Renal pelvis (tissue), 1 donor: ENCODE measurements at regions not wholly inside any gene's neighbourhood (a gene's known extent, or its start where the extent isn't known, plus 50 kb on each side); places are given as distances from the start of the nearest gene placed in this dataset.
"Not testable (repeated sequence)": the region's sequence is repeated elsewhere in the genome, so short reads cannot be mapped to it uniquely, and the experiment has no call there.

Experiments used
- DNase-seq: peaks from one replicate; pipeline ENCODE4 v3.0.0-alpha.2; 2013

DNA sequence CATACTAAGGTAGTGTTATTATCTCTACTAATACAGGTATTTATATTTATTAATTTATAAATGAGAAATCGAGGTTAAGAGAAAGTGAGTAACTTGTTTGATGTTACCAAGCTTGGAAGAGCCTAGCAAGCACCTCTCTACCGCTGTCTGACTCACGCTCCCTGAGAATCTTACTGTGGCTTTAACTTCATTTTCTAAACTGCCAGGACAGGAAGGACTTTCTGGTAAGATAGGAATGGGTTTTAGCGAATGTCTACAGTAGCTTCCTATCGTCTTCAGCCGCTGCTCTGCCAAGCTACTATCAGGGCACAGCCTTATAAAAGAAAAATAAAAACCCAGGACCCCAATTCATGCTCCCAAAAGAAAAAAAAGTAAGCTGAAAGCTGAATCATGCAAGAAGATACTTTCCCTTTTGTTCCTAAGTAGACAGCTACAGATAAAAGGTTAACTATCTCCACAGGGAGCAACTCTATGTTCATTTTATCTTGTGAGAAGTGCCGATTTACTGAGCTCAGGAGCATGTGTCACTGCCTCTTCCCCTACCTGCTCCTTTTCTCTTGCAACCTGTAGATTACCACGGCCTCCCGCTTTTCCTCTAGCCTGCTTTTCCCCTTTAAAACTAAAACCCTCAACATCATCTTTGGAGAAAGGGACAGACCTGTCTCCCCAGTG is 60.2 kb downstream of the THNSL1 start:
- no peak for DNase-seq

DNA sequence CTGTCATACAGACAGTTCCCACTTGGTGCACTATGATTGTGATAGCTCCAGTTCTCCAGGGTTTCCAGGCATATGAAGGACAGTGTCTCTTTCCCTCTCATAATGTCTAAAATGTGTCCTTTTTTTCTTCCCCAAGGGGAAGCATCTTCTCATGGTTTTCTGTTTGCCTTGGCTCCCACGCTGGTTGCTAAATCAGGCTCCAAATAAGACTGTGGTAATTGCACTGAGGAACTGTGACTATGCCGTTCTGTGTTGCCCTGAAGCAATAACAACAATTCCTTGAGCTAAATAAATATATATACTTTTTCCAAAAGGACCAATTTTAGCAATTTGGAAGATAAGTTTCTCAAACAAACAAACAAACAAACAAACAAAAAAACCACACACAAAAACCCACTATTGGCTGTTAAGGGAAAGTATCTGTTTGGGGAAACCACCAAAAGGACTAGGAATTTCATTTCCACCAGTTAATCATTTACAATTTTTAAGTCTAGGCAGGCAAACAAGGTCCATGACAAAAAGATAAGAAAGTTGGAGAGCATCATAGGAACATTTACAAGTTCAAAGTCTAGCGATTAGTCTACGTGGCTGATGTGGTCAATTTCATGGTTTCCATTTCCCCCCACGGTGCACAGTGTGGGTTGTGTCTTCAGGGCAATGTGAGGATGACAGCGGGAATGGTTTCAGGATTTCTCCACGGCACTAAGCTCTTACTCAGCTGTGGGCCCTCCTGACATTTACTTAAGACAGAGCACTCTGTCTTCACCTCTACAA is 62.4 kb downstream of the THNSL1 start:
- no peak for DNase-seq

DNA sequence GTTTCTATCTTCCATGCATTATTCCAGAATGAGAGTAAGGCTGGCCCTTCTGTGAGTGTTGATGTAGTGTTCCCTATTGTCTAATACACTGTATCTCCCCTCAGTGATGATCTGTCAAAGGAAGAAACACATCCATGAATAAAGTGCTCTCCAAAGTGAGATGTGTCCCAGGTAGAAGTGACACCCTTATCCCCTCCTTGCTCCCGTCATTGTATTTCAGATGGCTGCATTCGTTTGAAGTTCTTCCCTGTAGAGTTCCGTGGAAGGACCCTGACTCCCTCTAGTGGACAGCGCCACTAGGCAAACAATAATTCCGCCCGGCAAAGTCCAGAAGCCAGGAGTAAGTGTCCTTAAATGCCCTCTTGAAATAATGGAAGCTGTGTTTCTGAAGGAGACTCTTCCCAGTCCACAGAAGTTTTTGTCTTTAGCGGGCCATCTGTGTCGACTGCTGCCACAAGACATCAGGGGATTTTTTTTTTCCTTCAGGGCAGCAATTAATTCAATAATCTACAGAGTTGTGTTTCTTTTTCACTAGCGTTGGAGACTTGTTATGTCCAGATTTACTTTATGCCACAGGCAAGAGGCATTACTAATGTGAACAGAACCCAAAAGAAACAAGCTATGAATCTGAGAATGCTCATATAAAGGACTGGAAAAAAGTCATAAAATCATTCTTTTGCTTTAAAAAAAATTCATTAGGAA is 64.6 kb downstream of the THNSL1 start:
- DNase-seq: peak; percentile 86

DNA sequence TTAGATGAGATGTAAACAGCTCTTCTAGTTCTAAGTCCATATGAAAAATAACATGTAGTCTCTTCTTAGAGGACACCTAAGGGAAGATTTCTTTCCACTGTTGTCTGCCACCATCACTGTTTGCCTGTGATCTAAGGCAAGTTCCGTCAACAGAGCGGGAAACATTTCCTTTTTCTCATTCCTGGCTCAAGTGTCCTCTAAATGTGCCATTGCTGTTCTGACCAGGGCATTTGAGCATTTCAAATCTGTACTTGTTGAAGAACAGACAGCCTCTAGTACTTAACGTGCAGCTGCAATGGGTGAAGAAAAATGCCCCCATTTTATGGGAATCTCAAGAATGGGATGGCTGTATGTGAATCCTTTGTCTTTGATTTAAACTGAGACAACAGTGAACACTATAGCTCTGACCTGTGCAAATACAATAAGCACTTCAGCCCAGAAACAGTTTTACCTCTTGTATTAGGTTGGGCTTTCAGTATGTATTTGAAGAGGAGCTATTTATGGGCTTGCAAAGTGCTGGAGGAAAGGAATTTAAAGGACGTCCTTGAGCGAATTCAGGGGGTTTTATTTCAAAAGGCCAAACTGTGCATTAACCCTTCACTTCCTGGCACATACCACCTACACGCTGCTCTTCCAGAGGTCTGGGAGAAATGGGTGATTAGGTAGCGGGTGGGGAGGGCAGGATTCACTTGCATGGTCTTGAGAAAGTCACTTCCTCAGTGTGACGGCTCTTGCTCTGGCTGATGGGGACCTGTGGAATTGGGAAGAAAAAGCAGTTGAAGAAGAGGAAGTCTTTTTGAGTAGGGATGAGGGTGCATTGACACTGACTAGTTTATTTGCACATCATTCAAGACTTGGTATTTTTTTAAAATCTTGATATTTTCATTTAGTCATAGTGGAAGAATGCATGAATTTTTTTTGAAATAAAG is 66.1 kb downstream of the THNSL1 start:
- DNase-seq: peak; percentile 43

DNA sequence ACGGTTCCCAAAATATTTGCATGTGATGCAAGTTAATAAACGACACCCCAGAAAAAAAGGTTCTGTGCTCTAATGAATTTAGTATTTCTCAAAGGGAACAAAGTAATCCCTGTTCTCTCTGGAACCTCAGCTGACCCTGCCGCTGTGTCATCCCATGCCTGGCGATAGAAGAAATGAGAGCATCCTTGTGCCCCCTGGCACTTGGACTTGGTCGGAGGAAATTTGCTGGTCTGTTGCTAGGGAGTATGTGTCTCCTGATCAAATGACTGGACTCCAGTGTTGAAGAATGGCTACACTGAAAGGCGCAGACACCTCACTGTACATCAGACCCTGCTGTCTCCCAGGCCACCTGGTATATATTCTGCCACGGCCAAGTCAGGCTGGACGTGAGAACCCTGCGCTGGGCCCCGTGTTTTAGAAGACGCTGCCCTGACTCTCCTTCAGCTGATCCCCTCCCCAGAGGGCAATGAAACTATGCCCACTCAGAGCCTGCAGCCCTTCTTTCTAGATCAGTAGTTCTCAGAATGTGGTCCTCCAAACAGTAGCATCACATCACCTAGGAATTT is 67.2 kb downstream of the THNSL1 start:
- no peak for DNase-seq

DNA sequence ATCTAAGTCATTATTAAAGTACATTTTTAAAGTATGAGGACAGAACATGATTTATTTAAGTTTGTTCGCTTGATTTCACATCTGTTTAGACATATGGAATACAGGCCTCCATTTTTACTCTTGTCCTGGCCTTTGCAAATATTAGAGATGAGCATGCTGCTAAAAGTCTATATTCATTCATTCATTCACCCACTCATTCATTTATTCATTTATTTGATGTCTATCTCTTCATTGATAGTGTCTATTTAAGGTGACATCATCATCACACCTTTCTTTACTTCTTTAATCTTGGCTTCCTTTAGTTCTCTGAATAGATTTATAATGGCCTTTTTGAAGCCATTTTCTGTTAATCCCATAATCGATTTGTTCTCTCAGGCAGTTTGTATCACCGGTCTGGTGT is 68.0 kb downstream of the THNSL1 start:
- no peak for DNase-seq

DNA sequence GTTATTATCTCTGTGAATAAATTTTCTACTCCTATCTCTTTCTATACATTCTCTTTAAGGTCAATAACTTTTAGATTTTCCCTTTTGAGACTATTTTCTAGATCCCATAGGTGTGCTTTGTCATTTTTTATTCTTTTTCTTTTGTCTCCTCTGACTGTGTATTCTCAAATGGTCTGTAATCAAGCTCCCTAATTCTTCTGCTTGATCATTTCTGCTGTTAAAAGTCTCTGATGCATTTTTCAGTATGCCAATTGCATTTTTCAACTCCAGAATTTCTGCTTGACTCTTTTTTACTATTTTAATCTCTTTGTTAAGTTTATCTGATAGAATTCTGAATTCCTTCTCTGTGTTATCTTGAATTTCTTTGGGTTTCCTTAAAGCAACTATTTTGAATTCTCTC is 78.2 kb downstream of the THNSL1 start:
- no peak for DNase-seq

DNA sequence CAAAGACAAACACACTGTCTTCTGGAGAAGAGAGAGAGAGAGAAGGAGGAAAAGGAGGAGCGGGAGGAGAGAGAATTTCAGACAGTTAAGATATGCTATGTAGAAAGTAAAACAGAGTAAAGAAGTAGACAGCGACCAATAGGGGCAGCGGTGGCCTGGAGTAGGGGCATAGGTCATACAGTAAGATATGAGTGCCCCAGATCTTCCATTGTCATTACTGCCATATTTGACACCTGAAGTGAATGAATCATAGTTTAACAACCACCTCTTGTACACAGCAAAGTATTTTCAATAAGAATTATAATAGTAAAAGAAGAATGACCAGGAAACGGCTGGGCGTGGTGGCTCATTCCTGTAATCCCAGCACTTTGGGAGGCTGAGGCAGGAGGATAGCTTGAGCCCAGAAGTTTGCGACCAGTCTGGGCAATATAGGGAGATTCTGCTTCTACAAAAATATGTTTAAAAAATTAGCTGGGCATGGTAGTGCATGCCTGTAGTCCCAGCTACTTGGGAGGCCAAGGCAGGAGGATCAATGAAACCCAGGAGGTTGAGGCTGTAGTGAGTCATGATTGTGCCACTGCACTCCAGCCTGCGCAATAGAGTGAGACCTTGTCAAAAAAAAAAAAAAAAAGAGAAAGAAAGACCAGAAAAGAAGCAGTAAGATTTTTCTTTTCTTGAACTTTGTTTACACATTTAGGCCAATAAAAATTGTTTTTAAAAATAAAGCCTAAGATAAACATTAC is 77.0 kb upstream of the GPR158 start:
- DNase-seq: no peak

DNA sequence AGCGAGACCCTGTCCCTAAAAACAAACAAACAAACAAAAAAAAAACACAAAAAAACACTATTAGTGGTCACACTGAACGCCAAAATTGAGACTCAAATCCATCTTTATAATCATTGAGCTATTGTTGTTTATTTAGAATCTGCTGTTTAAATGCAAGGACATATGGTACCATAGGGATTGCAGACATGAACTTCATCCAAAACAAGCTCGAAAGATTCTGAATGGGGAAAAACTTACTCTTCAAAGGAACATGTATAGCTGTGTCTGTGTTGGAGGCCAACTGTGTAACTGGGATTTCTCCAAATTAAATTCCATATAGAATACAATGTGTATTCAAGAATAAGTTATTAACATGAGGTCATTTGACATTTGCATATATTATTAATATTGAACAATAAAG is 74.7 kb upstream of the GPR158 start:
- DNase-seq: no peak

DNA sequence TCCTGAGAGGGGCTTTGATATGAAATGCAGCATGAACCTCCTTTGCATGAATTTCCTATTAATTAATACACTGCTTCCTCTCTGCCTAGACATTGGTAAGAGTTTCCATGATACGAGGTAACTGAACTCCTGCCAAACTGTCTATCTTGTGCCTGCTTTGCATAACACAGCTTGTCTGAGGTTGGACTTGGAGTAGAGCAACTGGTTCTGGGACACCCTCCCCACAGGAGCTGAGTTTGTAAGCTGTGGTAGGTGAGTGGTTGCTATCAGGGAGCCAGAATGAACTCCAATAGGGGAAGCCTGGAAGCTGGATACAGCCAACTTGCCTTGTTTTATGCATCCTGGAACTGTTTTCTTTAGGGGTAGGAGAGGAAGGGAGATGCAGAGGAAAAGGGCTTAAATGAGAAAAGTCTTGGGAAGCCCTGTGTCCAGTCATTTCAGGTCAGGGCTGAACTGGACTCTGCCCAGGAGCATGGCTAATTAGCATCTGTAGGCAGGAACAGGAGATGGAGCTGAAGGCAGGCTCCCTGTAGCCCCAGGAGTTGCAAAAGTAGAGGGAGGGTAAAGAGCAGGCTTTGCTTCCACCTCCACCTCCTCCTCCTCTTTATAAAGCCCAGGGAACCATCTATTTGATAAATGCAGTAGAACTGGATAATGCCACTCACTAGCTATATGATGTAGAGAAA is 73.2 kb upstream of the GPR158 start:
- DNase-seq: no peak

DNA sequence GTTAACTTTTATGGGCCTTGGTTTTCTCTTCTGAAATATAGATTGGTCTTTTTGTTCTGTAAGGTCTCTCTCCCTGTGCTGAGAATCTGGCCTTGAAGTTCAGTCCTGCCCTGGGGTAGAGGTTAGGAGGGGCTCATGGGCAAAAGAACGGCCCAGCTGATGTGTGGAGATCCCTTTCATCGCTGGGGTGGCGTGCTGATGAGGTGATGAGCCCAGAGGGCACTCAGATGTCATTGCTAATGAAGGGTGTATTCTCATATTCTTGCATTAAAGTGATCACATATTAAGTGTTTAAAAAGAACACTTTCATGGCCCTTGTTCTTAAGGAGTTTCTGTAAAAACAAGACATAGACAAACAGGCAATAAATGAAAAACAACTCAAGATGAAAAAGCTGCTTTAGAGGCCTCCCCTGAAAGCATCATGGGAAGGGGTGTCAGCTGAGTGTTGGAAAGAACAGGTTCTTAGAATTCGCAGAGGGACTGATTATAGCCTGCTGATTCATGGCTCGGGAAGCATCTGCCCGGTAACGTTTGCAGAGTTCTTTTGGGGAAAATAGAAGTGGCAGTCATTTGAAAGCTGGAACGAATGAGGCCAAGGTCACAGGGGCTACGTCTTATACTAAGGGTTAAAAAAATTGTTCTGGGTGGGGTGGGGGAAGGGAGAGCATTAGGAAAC is 72.5 kb upstream of the GPR158 start:
- DNase-seq: no peak

DNA sequence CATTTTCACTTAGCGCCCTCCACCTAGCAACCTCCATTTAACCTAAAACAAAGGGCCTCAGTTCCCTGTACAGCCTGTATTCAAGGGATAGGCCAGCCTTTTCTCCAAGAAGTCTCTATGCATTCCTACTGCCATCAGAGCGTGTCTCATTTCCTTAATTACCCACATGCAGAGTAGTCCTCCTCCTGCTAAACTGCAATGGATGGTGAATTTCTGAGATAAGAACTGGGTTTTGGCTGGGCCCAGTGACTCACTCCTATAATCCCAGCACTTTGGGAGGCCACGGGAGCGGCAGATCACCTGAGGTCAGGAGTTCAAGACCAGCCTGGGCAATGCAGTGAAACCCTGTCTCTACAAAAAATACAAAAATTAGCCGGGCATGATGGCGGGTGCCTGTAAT is 71.1 kb upstream of the GPR158 start:
- no peak for DNase-seq

DNA sequence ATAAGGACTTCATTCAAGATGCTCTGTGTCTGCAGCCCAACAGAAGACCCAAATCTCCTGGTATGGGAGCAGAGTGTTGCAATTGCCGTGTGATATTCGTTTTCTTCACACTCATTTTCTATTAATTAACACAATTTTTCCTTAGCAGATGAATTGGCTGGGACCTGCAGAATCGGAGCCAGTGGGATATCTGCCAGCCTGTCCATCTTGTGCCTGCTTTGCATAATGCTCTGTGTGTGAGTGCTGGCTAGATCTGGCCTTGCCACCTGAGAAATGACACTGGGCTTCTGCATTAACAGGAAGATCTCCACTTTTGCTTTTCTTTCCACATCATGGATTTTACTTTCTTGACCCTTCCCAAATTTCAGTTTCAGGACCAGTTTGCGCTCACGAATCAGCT is 70.4 kb upstream of the GPR158 start:
- DNase-seq: no peak

DNA sequence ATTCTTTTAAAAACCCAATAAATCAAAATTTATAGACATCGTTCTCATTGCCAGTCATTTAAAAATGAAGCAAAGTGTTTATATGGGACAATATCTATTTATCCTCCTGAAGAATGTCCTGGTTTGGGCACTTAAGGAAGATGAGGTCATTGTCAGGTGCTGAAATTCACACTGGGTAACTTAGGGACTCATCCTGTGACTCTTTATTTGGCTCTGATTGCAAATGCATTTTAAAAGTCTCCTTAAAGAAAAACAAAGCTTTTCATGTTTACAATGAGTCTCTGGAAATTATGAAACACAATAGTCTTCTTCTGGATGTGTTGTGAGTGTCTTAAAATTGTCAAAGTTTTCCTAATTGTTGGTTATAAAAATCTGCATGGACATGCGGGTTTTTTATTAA is 69.5 kb upstream of the GPR158 start:
- DNase-seq: no peak

DNA sequence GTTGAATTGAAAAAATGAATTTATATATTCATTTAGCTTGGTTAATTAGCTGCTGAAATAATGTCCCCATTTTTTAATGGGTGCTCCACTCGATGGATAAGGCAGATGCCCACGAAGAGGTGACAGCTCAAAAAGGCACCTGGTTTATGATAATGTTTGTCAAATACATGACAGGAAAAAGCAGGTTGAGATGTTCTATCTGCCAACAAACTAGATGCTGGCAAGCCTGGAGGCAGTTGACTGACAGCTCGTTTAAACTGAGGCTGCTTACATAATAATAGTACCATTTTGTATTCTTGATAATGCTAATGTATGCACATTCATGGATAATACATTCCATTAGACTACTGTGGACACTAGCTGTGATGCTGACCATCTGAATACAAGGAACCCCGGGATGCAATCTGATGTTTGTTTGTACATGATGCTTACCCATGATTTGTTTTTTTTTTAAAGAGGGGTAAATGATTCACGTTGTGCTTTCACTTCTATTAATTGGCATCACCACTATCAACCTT is 69.0 kb upstream of the GPR158 start:
- no peak for DNase-seq

DNA sequence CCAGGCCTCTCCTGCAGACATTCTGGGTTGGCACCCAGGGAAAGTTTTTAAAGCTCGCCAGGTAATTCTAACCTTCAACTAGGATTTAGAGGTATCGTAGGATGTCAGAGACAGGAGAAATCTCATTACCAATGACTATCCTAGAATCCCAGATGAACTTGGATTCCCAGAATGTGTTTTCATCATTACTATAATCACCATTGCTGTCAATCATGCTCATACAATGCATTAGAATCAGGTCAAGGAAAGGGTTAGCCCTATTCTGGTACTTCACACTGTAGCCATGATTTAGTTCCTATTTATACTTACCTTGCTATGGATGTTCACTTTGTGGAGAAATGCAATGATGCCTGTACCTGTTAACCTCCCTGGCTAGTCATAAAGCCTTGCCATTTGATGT is 67.0 kb upstream of the GPR158 start:
- DNase-seq: no peak

DNA sequence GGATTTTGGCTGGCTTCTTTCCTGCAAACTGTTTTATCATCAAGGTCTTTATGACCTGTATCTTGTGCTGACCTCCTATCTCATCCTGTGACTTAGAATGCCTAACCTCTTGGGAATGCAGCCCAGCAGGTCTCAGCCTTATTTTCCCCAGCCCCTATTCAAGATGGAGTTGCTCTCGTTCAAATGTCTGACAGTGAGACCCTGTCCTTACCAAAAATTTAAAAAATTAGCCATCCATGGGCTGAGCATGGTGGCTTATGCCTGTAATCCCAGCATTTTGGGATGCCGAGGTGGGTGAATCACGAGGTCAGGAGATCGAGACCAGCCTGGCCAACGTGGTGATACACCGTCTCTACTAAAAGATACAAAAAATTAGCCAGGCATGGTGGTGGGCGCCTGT is 64.9 kb upstream of the GPR158 start:
- not testable (repeated sequence) for DNase-seq

DNA sequence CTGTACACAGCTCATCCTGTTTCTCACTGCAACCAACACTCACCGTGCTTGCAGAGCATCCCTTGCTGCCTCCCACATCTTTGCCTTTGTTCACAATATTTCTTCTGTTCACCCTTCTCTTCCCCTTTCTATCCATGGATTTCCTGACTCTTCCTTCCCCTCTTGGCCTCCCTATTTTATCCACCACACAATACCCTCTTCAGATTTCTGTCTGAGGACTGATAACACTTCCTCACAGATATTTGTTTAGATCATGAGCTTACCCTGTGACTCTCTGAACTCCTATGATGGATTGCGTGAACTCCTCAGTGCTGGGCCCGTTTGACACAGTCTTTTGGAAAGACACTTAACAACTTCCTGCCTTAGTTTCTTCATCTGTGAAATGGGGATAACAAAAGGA is 62.8 kb upstream of the GPR158 start:
- DNase-seq: no peak
